ENCODE measurements at regions not wholly inside any gene's neighbourhood (a gene's known extent, or its start where the extent isn't known, plus 50 kb on each side); places are given as distances from the start of the nearest gene placed in this dataset.

DNA sequence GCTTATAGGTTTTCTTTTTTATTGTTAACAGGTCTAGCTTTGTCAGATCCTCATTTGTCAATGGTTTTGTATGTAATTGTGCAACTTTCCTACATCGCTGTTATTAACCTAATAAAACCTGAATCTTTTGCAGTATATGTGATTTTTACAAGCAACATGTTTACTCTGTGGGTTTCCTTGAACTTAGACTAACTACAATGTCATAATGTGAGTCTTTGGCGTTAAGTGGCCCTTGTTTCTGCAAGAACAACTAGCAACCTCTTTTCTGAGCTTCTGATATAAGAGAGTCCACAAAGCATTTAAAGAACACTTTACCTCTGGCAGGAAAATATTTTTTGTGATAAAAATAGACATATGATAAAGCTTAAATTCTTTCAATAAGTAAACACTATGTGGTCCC, 230.3 kb upstream of the CFAP20DC start:
- in situ Hi-C loops (cut with MboI) (no loop called here), intact Hi-C loops (cut with micrococcal nuclease; ENCODE audit: unreplicated experiment) (no loop called here)
- ChIA-PET RAD21 (ENCODE audit: unreplicated experiment) (no interaction called here), SMC1A (ENCODE audit: uncharacterized antibody, unreplicated experiment) (interaction anchor here (0.9 to 1.1 kb wide), 2 partner anchors 11 to 12 kb away, joined by 3 to 4 read pairs; no protein-coding TSS in a partner anchor), CTCF (interaction anchor here (0.6 to 1.5 kb wide), 2 partner anchors 11 to 33 kb away, joined by 3 read pairs; no protein-coding TSS in a partner anchor), POLR2A (no interaction called here)
- Histone ChIP-seq H3K27me3 (replicated peaks in 1 of 2; ENCODE audit: control insufficient read depth in 2 of 2, insufficient read depth in 2 of 2, low read length in 1 of 2) (no peaks in the 10 kb centered on the region; a peak in 1 of 4 replicates), H3K27ac (ENCODE audit: control insufficient read depth, insufficient read depth) (no peak overlapping the region), H3K9ac (ENCODE audit: control insufficient read depth, insufficient read depth, low read length) (no peak overlapping the region), H3K4me2 (ENCODE audit: control insufficient read depth, insufficient read depth) (no peak overlapping the region), H3K36me3 (ENCODE audit: control insufficient read depth in 2 of 2, insufficient read depth in 2 of 2, low read length in 1 of 2) (no peaks in the 10 kb centered on the region), H3K4me1 (ENCODE audit: control insufficient read depth, insufficient read depth, low read length) (no peaks in the 10 kb centered on the region), H2AFZ (ENCODE audit: control insufficient read depth, low read depth, low read length) (no peak overlapping the region), H3K9me3 (replicated peaks; ENCODE audit: control insufficient read depth, insufficient read depth, low read length) (no peaks in the 10 kb centered on the region), H4K20me1 (ENCODE audit: control insufficient read depth, insufficient read depth) (no peaks in the 10 kb centered on the region), H3K4me3 (no peak overlapping the region), H3K79me2 (ENCODE audit: control insufficient read depth, insufficient read depth, low read length) (no peaks in the 10 kb centered on the region)
- DNase-seq (ENCODE audit: low read depth, low spot score) (no peak), FAIRE-seq (no peak), ATAC-seq (no peak)
- 35% methylated on average over 2 of the region's 2 CpGs for WGBS (ENCODE audit: insufficient coverage, insufficient replicate concordance, low lambda C conversion rate, missing lambda C conversion rate)
- TF ChIP-seq POU2F2 (IDR thresholded peaks at IDR 0.05; ENCODE audit: borderline replicate concordance, low read depth, low read length): no peak
- no peak for TF ChIP-seq ZNF24 (IDR thresholded peaks at IDR 0.05)
- no peak for TF ChIP-seq ASH2L (IDR thresholded peaks at IDR 0.05; ENCODE audit: borderline replicate concordance, low read depth)
- TF ChIP-seq FOXK2 (IDR thresholded peaks at IDR 0.05): no peak
- BruUV-seq (replicated peaks): no TSS peak

GRCh38 chr3:59277816-59278215, 228.0 kb upstream of the CFAP20DC start:
- Histone ChIP-seq H3K79me2 (ENCODE audit: control insufficient read depth, insufficient read depth, low read length) (no peaks in the 10 kb centered on the region), H3K4me1 (ENCODE audit: control insufficient read depth, insufficient read depth, low read length) (no peaks in the 10 kb centered on the region), H3K9me3 (replicated peaks; ENCODE audit: control insufficient read depth, insufficient read depth, low read length) (no peaks in the 10 kb centered on the region), H3K36me3 (ENCODE audit: control insufficient read depth in 2 of 2, insufficient read depth in 2 of 2, low read length in 1 of 2) (no peaks in the 10 kb centered on the region), H3K4me2 (ENCODE audit: control insufficient read depth, insufficient read depth) (no peak overlapping the region), H4K20me1 (ENCODE audit: control insufficient read depth, insufficient read depth) (no peaks in the 10 kb centered on the region), H3K4me3 (no peak overlapping the region), H3K9ac (ENCODE audit: control insufficient read depth, insufficient read depth, low read length) (no peak overlapping the region), H3K27ac (ENCODE audit: control insufficient read depth, insufficient read depth) (no peak overlapping the region), H3K27me3 (replicated peaks in 1 of 2; ENCODE audit: control insufficient read depth in 2 of 2, insufficient read depth in 2 of 2, low read length in 1 of 2) (no peaks in the 10 kb centered on the region), H2AFZ (ENCODE audit: control insufficient read depth, low read depth, low read length) (no peak overlapping the region)
- WGBS (ENCODE audit: insufficient coverage, insufficient replicate concordance, low lambda C conversion rate, missing lambda C conversion rate): 29% methylated on average over 1 of the region's 1 CpG
- POLR2A ChIA-PET: no interaction called here
- CTCF ChIA-PET: interaction anchor here (1.2 kb wide), 1 partner anchor 12 kb away, joined by 3 read pairs; no protein-coding TSS in a partner anchor
- TF ChIP-seq BHLHE40 (IDR thresholded peaks at IDR 0.05; ENCODE audit: borderline replicate concordance in 1 of 2, low read depth in 2 of 2, low read length in 1 of 2) (no peak), SREBF2 (IDR thresholded peaks at IDR 0.05; ENCODE audit: low read length) (no peak), SUZ12 (IDR thresholded peaks at IDR 0.05; ENCODE audit: unreplicated experiment) (no peak)
- FAIRE-seq (no peak), DNase-seq (ENCODE audit: low read depth, low spot score) (no peak), ATAC-seq (no peak)
- no TSS peak for BruUV-seq (replicated peaks)
- in situ Hi-C loops (cut with MboI) (no loop called here), intact Hi-C loops (cut with micrococcal nuclease; ENCODE audit: unreplicated experiment) (no loop called here)
- SMC1A ChIA-PET (ENCODE audit: uncharacterized antibody, unreplicated experiment): interaction anchor here (0.7 to 1.2 kb wide), 2 partner anchors 33 to 109 kb away, joined by 3 to 4 read pairs; no protein-coding TSS in a partner anchor
- RAD21 ChIA-PET (ENCODE audit: unreplicated experiment): interaction anchor here (1.2 kb wide), 1 partner anchor 36 kb away, joined by 3 read pairs; no protein-coding TSS in a partner anchor
